A673 (cell line): ENCODE measurements at regions not wholly inside any gene's neighbourhood (a gene's known extent, or its start where the extent isn't known, plus 50 kb on each side); places are given as distances from the start of the nearest gene placed in this dataset.

Source experiments
- CTCF ChIP-seq: fragments of 300-800, 200-600 bp; sonication (generic); conservative IDR thresholded peaks from 2 replicates; pipeline ENCODE4 v1.5.1; 2017; ENCODE audit warnings: low read depth, mild to moderate bottlenecking, antibody characterized with exemption, low read length, moderate library complexity, mixed read lengths
- EZH2 ChIP-seq: fragments of 200-600 bp; sonication (generic); IDR thresholded peaks from 2 replicates; pipeline ENCODE4 v1.6.1; 2017; ENCODE audit warnings: borderline replicate concordance, low read depth, mild to moderate bottlenecking, mixed read lengths, antibody characterized with exemption, low read length; ENCODE audit not compliant: poor library complexity, severe bottlenecking

GRCh38 chr3:26343647-26344046 is 278.9 kb upstream of the LRRC3B start:
- TF ChIP-seq CTCF (no peak), EZH2 (no peak)
